Fibroblast of the aortic adventitia (primary cell): ENCODE measurements at regions not wholly inside any gene's neighbourhood (a gene's known extent, or its start where the extent isn't known, plus 50 kb on each side); places are given as distances from the start of the nearest gene placed in this dataset.
A peak's percentile ranks its signal among the peaks of the same experiment; 100 is the strongest.
"Not testable (repeated sequence)": the region's sequence is repeated elsewhere in the genome, so short reads cannot be mapped to it uniquely, and the experiment has no call there.

ENCODE experiments used
- DNase-seq: peaks from one replicate; pipeline ENCODE4 v3.0.0-alpha.2; 2010; ENCODE audit warnings: low read depth
- H3K4me3 ChIP-seq: 2 replicates; pipeline ENCODE4 v1.5.1; 2011; ENCODE audit warnings: low read depth, mild to moderate bottlenecking, control low read depth, low read length, moderate library complexity
- TF ChIP-seq, protein P1 (sequence below): IDR thresholded peaks from 2 replicates; pipeline ENCODE4 v1.5.1; 2011; ENCODE audit warnings: mild to moderate bottlenecking, low read length, control low read depth, inconsistent platforms; ENCODE audit not compliant: insufficient read depth

- no peak for DNase-seq
- TF ChIP-seq, protein P1, sequence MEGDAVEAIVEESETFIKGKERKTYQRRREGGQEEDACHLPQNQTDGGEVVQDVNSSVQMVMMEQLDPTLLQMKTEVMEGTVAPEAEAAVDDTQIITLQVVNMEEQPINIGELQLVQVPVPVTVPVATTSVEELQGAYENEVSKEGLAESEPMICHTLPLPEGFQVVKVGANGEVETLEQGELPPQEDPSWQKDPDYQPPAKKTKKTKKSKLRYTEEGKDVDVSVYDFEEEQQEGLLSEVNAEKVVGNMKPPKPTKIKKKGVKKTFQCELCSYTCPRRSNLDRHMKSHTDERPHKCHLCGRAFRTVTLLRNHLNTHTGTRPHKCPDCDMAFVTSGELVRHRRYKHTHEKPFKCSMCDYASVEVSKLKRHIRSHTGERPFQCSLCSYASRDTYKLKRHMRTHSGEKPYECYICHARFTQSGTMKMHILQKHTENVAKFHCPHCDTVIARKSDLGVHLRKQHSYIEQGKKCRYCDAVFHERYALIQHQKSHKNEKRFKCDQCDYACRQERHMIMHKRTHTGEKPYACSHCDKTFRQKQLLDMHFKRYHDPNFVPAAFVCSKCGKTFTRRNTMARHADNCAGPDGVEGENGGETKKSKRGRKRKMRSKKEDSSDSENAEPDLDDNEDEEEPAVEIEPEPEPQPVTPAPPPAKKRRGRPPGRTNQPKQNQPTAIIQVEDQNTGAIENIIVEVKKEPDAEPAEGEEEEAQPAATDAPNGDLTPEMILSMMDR = no peak
- H3K4me3 ChIP-seq = no peak overlapping the region
These were observed 133.7 kb downstream of the ATL2 start for GRCh38 chr2:38243186-38243880.

DNA sequence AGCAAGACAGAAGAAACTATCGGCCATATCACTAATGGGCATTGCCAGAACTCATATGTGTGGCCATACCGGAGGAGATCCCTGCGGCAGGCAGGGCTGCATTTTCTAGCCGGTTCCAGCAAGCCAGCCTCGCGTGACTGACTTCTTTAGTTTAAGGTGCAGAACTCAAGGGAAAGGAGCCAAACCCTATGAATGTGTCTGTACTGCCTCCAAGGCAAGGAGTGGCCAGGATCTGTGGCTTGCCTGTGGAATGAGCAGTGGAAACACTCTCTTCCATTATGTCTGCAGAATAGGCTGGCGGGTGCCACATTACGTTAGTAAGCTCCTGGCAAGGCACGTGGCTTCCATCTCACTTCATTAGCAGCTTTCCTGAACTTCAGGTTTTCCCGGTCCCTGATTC is 137.6 kb downstream of the ATL2 start:
- no peak overlapping the region for H3K4me3 ChIP-seq
- TF ChIP-seq, protein P1 = no peak
- peak; percentile 86 for DNase-seq

DNA sequence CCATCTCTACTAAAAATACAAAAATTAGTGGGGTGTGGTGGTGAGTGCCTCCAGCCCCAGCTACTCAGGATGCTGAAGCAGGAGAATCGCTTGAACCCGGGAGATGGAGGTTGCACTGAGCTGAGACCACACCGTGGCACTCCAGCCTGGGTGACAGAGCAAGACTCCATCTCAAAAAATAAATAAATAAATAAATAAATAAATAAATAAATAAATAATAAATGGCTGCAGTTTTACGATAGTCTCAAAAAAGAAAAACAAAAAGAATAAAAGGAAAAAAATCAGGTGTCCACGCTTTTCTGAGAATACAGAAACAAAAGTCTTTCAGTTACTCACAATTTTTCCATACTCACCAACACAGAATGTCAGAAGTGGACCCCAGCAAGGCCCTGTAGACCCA is 138.4 kb downstream of the ATL2 start:
- not testable (repeated sequence) for H3K4me3 ChIP-seq, DNase-seq

DNA sequence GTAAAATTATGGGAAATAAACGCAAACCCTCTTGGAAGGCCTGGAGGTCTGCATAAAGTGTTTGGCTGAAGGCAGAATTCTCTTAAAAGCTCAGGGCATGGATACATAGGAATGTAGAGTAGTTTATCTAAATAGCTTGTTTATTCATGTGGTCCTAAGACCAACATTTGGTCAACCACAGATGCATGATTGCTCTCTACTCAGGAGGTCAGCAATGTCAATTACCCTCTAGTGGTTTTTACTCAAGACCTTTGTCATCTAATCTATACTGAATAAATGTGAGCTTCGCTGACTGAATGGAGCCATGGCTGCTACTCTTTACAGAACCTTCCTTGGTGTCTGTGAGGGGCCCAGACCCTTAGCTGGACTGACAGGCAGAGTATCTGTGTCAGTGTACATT is 139.8 kb downstream of the ATL2 start:
- DNase-seq = no peak
- H3K4me3 ChIP-seq = no peak overlapping the region
- TF ChIP-seq, protein P1 = no peak

- TF ChIP-seq, protein P1 = peak; percentile 50
- H3K4me3 ChIP-seq = no peak overlapping the region
These were observed 143.7 kb downstream of the ATL2 start for GRCh38 chr2:38233231-38233983.

GRCh38 chr2:38232454-38232853 is 144.6 kb downstream of the ATL2 start:
- no peak for DNase-seq
- no peak overlapping the region for H3K4me3 ChIP-seq
- TF ChIP-seq, protein P1 = no peak

More at GRCh38 chr2:38233231-38233983, 143.7 kb downstream of the ATL2 start:
- DNase-seq = peak; percentile 91

GRCh38 chr2:38230756-38231155 is 146.3 kb downstream of the ATL2 start:
- no peak for DNase-seq
- TF ChIP-seq, protein P1 = no peak
- H3K4me3 ChIP-seq = no peak overlapping the region
